HL-60/S4 treated with phorbol 12-myristate 13-acetate at 8.2 ng/mL for 4 days and 3 days (cell line): ENCODE measurements at regions not wholly inside any gene's neighbourhood (a gene's known extent, or its start where the extent isn't known, plus 50 kb on each side); places are given as distances from the start of the nearest gene placed in this dataset.

Experiments used
- in situ Hi-C: fragments of 300-500 bp; cut with MboI; formaldehyde crosslinking; loops from 2 replicates; pipeline ENCODE4 v1.15.0; 2022; ENCODE audit warnings: low sequenced_read_pairs

DNA sequence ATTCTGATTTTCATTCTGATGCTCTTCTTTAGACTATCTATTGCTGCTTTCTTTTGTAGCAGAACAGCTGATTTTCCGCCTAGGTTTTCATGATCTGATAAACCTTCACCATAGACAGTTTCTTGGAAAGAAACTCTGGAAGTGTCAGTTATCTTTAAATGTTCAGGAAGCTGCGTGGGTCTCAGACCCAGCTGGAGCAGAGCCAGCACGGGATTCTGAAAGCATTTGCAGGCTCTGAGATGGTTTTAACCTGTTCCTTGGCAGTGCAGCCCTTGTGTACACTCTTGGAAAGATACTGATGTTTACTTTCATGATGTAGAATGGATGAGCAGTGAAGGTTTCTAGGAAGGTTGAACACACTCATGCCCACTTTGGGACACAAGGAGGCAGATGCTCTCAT lies 178.0 kb upstream of the DMRT1 start:
- in situ Hi-C loops, result no loop called here

DNA sequence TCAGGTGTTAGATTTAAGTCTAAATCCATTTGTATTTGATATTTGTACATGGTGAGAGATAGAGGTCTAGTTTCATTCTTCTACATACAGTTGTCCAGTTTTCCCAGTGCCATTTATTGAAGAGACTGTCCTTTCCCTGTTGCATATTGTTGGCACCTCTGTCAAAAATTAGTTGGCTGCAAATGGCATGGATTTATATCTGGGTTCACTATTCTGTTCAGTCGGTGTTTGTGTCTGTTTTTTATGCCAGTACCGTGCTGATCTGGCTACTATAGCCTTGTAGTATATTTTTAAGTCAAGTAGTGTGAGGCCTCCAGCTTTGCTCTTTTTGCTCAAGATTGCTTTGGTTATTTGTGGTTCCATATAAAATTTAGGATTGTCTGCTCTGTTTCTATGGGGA lies 176.2 kb upstream of the DMRT1 start:
- in situ Hi-C loops, result no loop called here

DNA sequence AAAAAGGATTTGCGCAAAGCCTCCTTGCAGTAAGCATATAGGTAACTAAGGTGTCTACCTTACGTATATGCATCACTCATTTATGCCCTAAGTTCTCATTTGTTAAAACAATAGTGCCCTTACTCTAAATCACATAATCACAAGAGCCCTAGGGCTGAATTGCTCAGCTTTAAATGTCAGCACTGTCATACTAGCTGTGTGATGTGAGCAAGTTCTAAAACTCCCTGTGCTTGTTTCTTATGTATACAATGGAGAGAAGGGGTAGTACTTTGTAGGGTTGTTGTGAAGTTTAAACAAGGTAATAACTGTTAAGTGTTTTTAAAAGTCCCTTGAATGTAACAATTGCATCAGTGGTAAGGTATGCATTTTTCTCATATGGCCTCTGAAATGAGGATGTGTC lies 169.5 kb upstream of the DMRT1 start:
- in situ Hi-C loops, result no loop called here

DNA sequence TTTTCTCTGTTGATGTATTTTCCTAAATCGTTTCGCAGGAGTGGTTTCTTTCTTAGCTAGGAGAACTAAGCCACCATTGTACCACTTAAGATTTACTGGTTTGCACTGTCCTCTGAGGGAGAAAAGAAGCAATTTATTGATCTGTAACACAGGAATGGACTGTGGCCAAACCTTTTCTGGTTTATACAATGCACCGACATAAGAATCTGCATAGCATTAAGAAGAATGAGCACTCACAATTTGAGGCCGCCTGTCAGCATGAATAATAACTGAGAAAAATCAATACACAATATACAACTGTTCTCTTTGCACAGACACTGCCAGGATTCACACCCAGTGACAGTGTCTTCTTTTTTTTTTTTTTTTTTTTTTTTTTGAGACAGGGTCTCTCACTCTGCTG lies 168.6 kb upstream of the DMRT1 start:
- in situ Hi-C loops, result no loop called here

DNA sequence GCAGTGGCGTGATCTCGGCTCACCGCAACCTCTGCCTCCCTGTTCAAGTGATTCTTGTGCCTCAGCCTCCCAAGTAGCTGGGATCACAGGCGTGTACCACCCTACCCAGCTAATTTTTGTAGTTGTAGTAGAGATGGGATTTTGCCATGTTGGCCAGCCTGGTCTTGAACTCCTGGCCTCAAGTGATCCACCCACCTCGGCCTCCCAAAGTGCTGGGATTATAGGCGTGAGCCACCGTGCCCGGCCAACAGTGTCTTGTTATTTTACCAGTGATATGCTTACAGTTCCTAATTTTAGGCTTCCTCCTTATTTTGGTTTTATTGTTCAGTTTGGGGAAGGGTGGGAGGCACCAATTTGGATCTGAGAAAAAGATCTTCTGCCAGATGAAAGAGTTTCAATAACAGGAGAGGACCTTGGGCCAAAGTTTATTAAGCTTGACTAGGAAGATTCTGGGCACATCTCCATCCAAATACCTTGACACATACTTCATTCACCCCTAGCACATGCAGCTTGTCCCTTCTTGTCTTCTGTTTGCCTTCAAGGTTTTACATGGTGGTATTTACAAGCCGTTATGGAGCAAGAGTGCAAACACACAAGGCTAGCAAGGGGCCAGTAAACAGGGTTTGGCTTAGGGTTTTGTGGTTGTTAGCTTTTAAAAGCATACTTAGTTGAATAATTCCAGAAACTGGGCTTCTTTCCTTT lies 168.1 kb upstream of the DMRT1 start:
- in situ Hi-C loops, result no loop called here

- in situ Hi-C loops, result no loop called here
Measured at GRCh38 chr9:673966-674526, 167.5 kb upstream of the DMRT1 start.

GRCh38 chr9:675697-676370 lies 165.7 kb upstream of the DMRT1 start:
- in situ Hi-C loops, result no loop called here

DNA sequence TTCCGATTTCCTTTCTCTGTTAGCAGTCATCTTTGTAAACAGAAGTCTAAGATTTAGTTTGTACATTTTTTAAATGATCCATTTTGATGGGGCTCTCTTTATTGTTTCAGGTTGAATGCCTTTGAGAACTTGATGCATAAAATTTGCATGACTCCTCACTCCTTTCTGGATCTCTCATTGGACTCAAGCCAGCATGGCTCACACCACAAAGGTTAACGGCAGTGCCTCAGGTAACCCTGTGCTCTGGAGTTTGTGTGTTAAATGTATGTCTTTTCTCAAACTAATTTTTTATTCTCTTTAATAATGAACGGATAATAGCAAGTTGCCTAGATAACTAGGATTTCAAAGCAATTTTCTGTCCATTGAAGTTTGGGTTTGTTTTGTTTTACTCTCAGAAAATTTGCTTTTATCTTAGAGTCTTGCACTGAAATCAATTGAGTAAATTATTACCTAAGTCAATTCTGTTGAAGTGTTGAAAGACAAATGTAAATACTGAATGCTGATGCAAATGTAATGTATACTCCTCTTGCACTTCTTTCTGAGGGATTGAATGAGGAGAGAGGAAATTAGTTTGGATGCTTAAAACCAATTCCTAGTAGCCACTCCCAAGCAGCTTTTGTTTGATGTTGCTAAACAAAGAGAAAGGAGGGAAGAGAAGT lies 164.6 kb upstream of the DMRT1 start:
- in situ Hi-C loops, result no loop called here

GRCh38 chr9:677461-678097 lies 163.9 kb upstream of the DMRT1 start:
- in situ Hi-C loops, result no loop called here

- in situ Hi-C loops, result no loop called here
Measured at GRCh38 chr9:678897-679296, 162.6 kb upstream of the DMRT1 start.

DNA sequence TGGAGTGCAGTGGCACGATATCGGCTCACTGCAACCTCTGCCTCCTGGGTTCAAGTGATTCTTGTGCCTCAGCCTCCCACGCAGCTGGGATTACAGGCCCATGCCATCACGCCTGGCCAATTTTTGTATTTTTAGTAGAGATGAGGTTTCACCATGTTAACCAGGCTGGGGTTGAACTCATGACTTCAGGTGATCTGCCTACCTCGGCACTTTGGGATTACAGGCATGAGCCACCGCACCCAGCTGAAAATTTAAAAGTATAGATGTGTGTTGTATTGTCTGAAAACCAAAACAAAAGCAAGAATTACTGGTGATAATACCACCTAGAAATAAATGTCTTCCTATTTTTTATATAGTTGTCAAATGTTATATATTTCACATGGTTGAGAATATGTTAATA lies 162.0 kb upstream of the DMRT1 start:
- in situ Hi-C loops, result no loop called here

- in situ Hi-C loops, result no loop called here
Measured at GRCh38 chr9:680106-680505, 161.4 kb upstream of the DMRT1 start.

- in situ Hi-C loops, result no loop called here
Measured at GRCh38 chr9:682633-683508, 158.6 kb upstream of the DMRT1 start.

DNA sequence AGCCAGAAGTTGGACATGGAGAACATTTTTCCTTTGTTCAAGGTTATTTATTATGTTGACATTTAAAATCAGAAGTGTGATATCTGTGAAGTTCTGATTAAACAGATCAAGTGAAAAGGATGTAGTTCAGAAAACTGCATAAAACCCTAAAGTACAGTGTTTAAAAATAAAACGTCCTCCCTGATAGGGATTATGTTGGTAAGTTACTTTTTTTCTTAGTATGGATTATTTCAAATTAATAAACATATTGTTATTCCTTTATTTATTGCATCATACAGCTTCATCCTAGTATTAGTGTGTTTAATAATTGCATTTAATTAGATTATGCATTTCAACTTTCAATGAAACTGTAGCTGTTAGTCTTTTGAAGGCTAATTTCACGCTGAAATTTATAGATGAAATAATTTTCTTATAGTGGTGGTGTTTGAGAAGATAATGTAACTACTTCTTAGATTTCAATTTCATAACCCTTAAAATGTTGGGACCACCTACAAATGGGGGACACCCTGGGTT lies 157.9 kb upstream of the DMRT1 start:
- in situ Hi-C loops, result no loop called here

- in situ Hi-C loops, result no loop called here
Measured at GRCh38 chr9:684054-684890, 157.2 kb upstream of the DMRT1 start.

- in situ Hi-C loops, result no loop called here
Measured at GRCh38 chr9:684941-685340, 156.6 kb upstream of the DMRT1 start.

DNA sequence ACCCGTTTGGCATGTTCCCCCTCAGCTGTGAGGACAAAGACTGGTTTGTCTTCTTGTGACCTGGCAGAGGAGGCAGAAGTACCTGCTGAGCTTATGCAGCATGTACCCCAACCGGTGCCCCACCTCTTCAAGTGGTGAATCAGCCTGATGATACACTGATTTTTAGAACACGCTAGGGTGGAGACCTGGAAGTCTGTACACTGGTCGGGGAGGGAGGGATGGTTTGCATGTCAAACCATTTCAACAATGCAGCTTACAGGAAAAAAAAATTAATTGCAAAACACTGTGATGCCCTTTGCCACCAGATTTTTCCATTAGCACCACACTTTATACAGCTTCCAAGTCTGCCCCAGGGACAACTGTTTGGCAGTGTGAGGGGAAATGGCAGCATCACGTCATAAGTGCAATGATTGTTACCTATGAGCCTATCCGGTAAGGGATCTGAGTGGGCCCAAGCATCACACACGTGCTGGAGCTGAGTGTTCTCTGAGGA lies 155.1 kb upstream of the DMRT1 start:
- in situ Hi-C loops, result no loop called here

DNA sequence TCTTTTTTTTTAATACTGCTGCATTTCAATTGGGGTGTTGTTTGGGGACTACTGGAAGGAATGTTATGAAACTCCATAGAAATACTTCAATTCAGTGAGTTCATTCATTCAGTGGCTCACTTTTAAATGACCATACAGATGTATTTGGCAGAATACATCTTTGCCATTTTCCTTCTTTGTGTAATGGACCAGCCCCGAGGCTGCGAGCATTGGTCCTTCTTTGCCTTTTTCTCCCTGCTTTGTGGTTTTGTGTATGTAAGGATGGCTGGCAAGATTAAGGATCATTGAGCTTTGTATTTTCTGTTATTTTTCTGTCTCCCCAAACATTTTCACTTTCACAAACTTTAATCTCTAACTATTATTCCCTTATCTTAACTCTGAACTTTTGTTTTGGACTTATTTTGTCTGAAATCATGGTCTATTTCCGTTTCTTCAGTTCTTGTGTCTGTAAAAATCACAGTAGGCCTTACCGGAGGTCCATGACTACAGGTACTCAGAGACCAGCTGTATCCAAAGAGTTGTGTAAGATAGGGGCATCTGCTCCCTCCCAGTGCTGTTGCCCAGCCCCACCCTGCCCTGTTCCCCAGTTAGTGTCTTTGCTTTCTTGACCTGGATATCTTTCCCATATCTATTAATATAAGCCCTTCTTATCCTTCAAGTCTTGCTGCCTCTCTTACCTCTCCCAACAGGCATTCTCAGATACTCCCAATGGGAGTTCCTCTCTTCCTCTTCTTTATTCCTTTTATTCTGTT lies 154.3 kb upstream of the DMRT1 start:
- in situ Hi-C loops, result no loop called here

GRCh38 chr9:687994-688393 lies 153.5 kb upstream of the DMRT1 start:
- in situ Hi-C loops, result no loop called here
